Thyroid gland (tissue), 1 donor: ENCODE measurements at regions not wholly inside any gene's neighbourhood (a gene's known extent, or its start where the extent isn't known, plus 50 kb on each side); places are given as distances from the start of the nearest gene placed in this dataset. TPM values are rescaled to one million over a fixed set of nuclear protein-coding genes. Genes with fewer than 3 reads are reported as not detected.

Experiments used
- small RNA-seq: library from RNA; depleted of rRNA; stranded (forward); fragments of <200 nt; gene quantifications from one replicate; pipeline ENCODE3, GENCODE V24; 2016

Small RNAs in the stretch of these regions (small RNA-seq; reads per million reads assigned to genes)
- not detected for gene SNRPCP5
